Ovary (tissue), 3 donors: ENCODE measurements at regions not wholly inside any gene's neighbourhood (a gene's known extent, or its start where the extent isn't known, plus 50 kb on each side); places are given as distances from the start of the nearest gene placed in this dataset.

Experiments used
- CTCF ChIP-seq, 3 donors: fragments of 450-650 bp in 2 of 3; fragments of 200-600 bp in 1 of 3; IDR thresholded peaks; one replicate each; pipeline versions ENCODE4 v1.5.1 to v1.8.0; 2016 to 2022; ENCODE audit warnings: antibody characterized with exemption in 3 of 3, mild to moderate bottlenecking in 1 of 3
- EP300 ChIP-seq: sonication (generic); formaldehyde crosslinking; IDR thresholded peaks from one replicate; pipeline ENCODE4 v1.6.1; 2017; ENCODE audit warnings: antibody characterized with exemption
- donor health status: DM: no; HTN: no; CAD: no.

GRCh38 chr2:221710744-221711143 lies 138.6 kb upstream of the EPHA4 start:
- TF ChIP-seq EP300 (no peak), CTCF (IDR thresholded peaks at IDR 0.05) (no peak)
